GM12892 (cell line): ENCODE measurements at regions not wholly inside any gene's neighbourhood (a gene's known extent, or its start where the extent isn't known, plus 50 kb on each side); places are given as distances from the start of the nearest gene placed in this dataset.

Source experiments
- POLR2A ChIP-seq: IDR thresholded peaks from 2 replicates; pipeline ENCODE4 v1.6.1; 2011; ENCODE audit warnings: low read depth, low read length, control low read depth
- POLR2AphosphoS5 ChIP-seq: IDR thresholded peaks from 2 replicates; pipeline ENCODE4 v1.6.1; 2011; ENCODE audit warnings: low read depth, low read length, control low read depth
- TAF1 ChIP-seq: IDR thresholded peaks from 2 replicates; pipeline ENCODE4 v1.6.1; 2011; ENCODE audit warnings: low read depth, mild to moderate bottlenecking, control low read depth, low read length, borderline replicate concordance

- TF ChIP-seq TAF1 = no peak
- no peak for TF ChIP-seq POLR2A
- no peak for TF ChIP-seq POLR2AphosphoS5
These were observed 708.8 kb downstream of the HDGFL1 start for GRCh38 chr6:23278180-23278532.
